ENCODE measurements at regions not wholly inside any gene's neighbourhood (a gene's known extent, or its start where the extent isn't known, plus 50 kb on each side); places are given as distances from the start of the nearest gene placed in this dataset.
"Not testable (repeated sequence)": the region's sequence is repeated elsewhere in the genome, so short reads cannot be mapped to it uniquely, and the experiment has no call there.

- no peaks in the 10 kb centered on the region for H3K27me3 ChIP-seq (ENCODE audit: insufficient read depth, low read length)
- no peak overlapping the region for H3K4me3 ChIP-seq (ENCODE audit: low read length)
- no peaks in the 10 kb centered on the region for H3K9me3 ChIP-seq (ENCODE audit: low read depth, low read length)
- H3K4me1 ChIP-seq (ENCODE audit: insufficient read depth, low read length): no peaks in the 10 kb centered on the region
These were observed 162.7 kb downstream of the IER5 start for GRCh38 chr1:181251001-181251712.

- H3K4me3 ChIP-seq (ENCODE audit: low read length): no peak overlapping the region
- H3K4me1 ChIP-seq (ENCODE audit: insufficient read depth, low read length): no peaks in the 10 kb centered on the region
- H3K9me3 ChIP-seq (ENCODE audit: low read depth, low read length): no peaks in the 10 kb centered on the region
- H3K27me3 ChIP-seq (ENCODE audit: insufficient read depth, low read length): no peaks in the 10 kb centered on the region
These were observed 163.2 kb downstream of the IER5 start for GRCh38 chr1:181251713-181252075.

- not testable (repeated sequence) for H3K9me3 ChIP-seq (ENCODE audit: low read depth, low read length); H3K4me3 ChIP-seq (ENCODE audit: low read length); H3K27me3 ChIP-seq (ENCODE audit: insufficient read depth, low read length); H3K4me1 ChIP-seq (ENCODE audit: insufficient read depth, low read length)
These were observed 165.1 kb downstream of the IER5 start for GRCh38 chr1:181253601-181254000.

GRCh38 chr1:181255270-181255929 lies 166.9 kb downstream of the IER5 start:
- Histone ChIP-seq H3K27me3 (ENCODE audit: insufficient read depth, low read length) (no peaks in the 10 kb centered on the region), H3K9me3 (ENCODE audit: low read depth, low read length) (no peaks in the 10 kb centered on the region), H3K4me3 (ENCODE audit: low read length) (no peak overlapping the region), H3K4me1 (ENCODE audit: insufficient read depth, low read length) (no peaks in the 10 kb centered on the region)

GRCh38 chr1:181257117-181257516 lies 168.6 kb downstream of the IER5 start:
- H3K4me3 ChIP-seq (ENCODE audit: low read length): no peak overlapping the region
- H3K27me3 ChIP-seq (ENCODE audit: insufficient read depth, low read length): no peaks in the 10 kb centered on the region
- no peaks in the 10 kb centered on the region for H3K4me1 ChIP-seq (ENCODE audit: insufficient read depth, low read length)
- no peaks in the 10 kb centered on the region for H3K9me3 ChIP-seq (ENCODE audit: low read depth, low read length)

GRCh38 chr1:181259026-181259745 lies 170.7 kb downstream of the IER5 start:
- H3K4me1 ChIP-seq (ENCODE audit: insufficient read depth, low read length): no peaks in the 10 kb centered on the region
- no peak overlapping the region for H3K4me3 ChIP-seq (ENCODE audit: low read length)
- no peaks in the 10 kb centered on the region for H3K9me3 ChIP-seq (ENCODE audit: low read depth, low read length)
- no peaks in the 10 kb centered on the region for H3K27me3 ChIP-seq (ENCODE audit: insufficient read depth, low read length)

GRCh38 chr1:181260271-181260670 lies 171.8 kb downstream of the IER5 start:
- H3K4me1 ChIP-seq (ENCODE audit: insufficient read depth, low read length): no peaks in the 10 kb centered on the region
- H3K27me3 ChIP-seq (ENCODE audit: insufficient read depth, low read length): no peaks in the 10 kb centered on the region
- H3K9me3 ChIP-seq (ENCODE audit: low read depth, low read length): no peaks in the 10 kb centered on the region
- H3K4me3 ChIP-seq (ENCODE audit: low read length): no peak overlapping the region

- no peaks in the 10 kb centered on the region for H3K27me3 ChIP-seq (ENCODE audit: insufficient read depth, low read length)
- H3K9me3 ChIP-seq (ENCODE audit: low read depth, low read length): no peaks in the 10 kb centered on the region
- H3K4me3 ChIP-seq (ENCODE audit: low read length): no peak overlapping the region
- H3K4me1 ChIP-seq (ENCODE audit: insufficient read depth, low read length): no peaks in the 10 kb centered on the region
These were observed 172.5 kb downstream of the IER5 start for GRCh38 chr1:181260994-181261393.

GRCh38 chr1:181262069-181262468 lies 173.6 kb downstream of the IER5 start:
- H3K27me3 ChIP-seq (ENCODE audit: insufficient read depth, low read length): no peaks in the 10 kb centered on the region
- H3K9me3 ChIP-seq (ENCODE audit: low read depth, low read length): no peaks in the 10 kb centered on the region
- H3K4me3 ChIP-seq (ENCODE audit: low read length): no peak overlapping the region
- no peaks in the 10 kb centered on the region for H3K4me1 ChIP-seq (ENCODE audit: insufficient read depth, low read length)

- Histone ChIP-seq H3K9me3 (ENCODE audit: low read depth, low read length) (no peaks in the 10 kb centered on the region), H3K4me1 (ENCODE audit: insufficient read depth, low read length) (no peaks in the 10 kb centered on the region), H3K27me3 (ENCODE audit: insufficient read depth, low read length) (no peaks in the 10 kb centered on the region), H3K4me3 (ENCODE audit: low read length) (no peak overlapping the region)
These were observed 174.9 kb downstream of the IER5 start for GRCh38 chr1:181263444-181263843.

- no peaks in the 10 kb centered on the region for H3K9me3 ChIP-seq (ENCODE audit: low read depth, low read length)
- no peaks in the 10 kb centered on the region for H3K4me1 ChIP-seq (ENCODE audit: insufficient read depth, low read length)
- H3K27me3 ChIP-seq (ENCODE audit: insufficient read depth, low read length): no peaks in the 10 kb centered on the region
- no peak overlapping the region for H3K4me3 ChIP-seq (ENCODE audit: low read length)
These were observed 176.3 kb downstream of the IER5 start for GRCh38 chr1:181264821-181265220.

GRCh38 chr1:181284978-181285377 lies 196.5 kb downstream of the IER5 start:
- no peak overlapping the region for H3K4me3 ChIP-seq (ENCODE audit: low read length)
- H3K27me3 ChIP-seq (ENCODE audit: insufficient read depth, low read length): no peaks in the 10 kb centered on the region
- H3K9me3 ChIP-seq (ENCODE audit: low read depth, low read length): peaks cover 31% of the 10 kb centered on the region
- H3K4me1 ChIP-seq (ENCODE audit: insufficient read depth, low read length): no peaks in the 10 kb centered on the region

- H3K9me3 ChIP-seq (ENCODE audit: low read depth, low read length): no peaks in the 10 kb centered on the region
- H3K4me3 ChIP-seq (ENCODE audit: low read length): no peak overlapping the region
- H3K27me3 ChIP-seq (ENCODE audit: insufficient read depth, low read length): peaks cover 6% of the 10 kb centered on the region
- no peaks in the 10 kb centered on the region for H3K4me1 ChIP-seq (ENCODE audit: insufficient read depth, low read length)
These were observed 188.1 kb upstream of the CACNA1E start for GRCh38 chr1:181295217-181295616.

- Histone ChIP-seq H3K27me3 (ENCODE audit: insufficient read depth, low read length) (peaks cover 6% of the 10 kb centered on the region), H3K4me3 (ENCODE audit: low read length) (no peak overlapping the region), H3K9me3 (ENCODE audit: low read depth, low read length) (no peaks in the 10 kb centered on the region), H3K4me1 (ENCODE audit: insufficient read depth, low read length) (no peaks in the 10 kb centered on the region)
These were observed 187.1 kb upstream of the CACNA1E start for GRCh38 chr1:181296180-181296579.

GRCh38 chr1:181308098-181308497 lies 175.2 kb upstream of the CACNA1E start:
- Histone ChIP-seq H3K27me3 (ENCODE audit: insufficient read depth, low read length) (peaks cover 10% of the 10 kb centered on the region), H3K9me3 (ENCODE audit: low read depth, low read length) (no peaks in the 10 kb centered on the region), H3K4me3 (ENCODE audit: low read length) (no peak overlapping the region), H3K4me1 (ENCODE audit: insufficient read depth, low read length) (no peaks in the 10 kb centered on the region)
